HUES6 (cell line): ENCODE measurements at regions not wholly inside any gene's neighbourhood (a gene's known extent, or its start where the extent isn't known, plus 50 kb on each side); places are given as distances from the start of the nearest gene placed in this dataset.
"Not testable (repeated sequence)": the region's sequence is repeated elsewhere in the genome, so short reads cannot be mapped to it uniquely, and the experiment has no call there.

Experiments
- H3K27ac ChIP-seq: 2 replicates; pipeline ENCODE4 v1.7.0; 2013; ENCODE audit warnings: low read depth, mild to moderate bottlenecking, low read length, inconsistent platforms
- H3K27me3 ChIP-seq: 2 replicates; pipeline ENCODE4 v1.6.1; 2013; ENCODE audit warnings: low read length; ENCODE audit not compliant: control insufficient read depth, insufficient read depth
- H3K36me3 ChIP-seq: 2 replicates; pipeline ENCODE4 v1.6.1; 2013; ENCODE audit warnings: low read length; ENCODE audit not compliant: control insufficient read depth, insufficient read depth
- H3K4me1 ChIP-seq: 2 replicates; pipeline ENCODE4 v1.6.1; 2013; ENCODE audit warnings: low read length; ENCODE audit not compliant: control insufficient read depth, insufficient read depth
- H3K4me3 ChIP-seq: 2 replicates; pipeline ENCODE4 v1.5.1; 2013; ENCODE audit warnings: low read depth, low read length
- H3K9ac ChIP-seq: one replicate; pipeline ENCODE4 v1.6.1; 2013; ENCODE audit warnings: mild to moderate bottlenecking, low read length
- H3K9me3 ChIP-seq: 2 replicates; pipeline ENCODE4 v1.6.1; 2013; ENCODE audit warnings: low read depth, low read length; ENCODE audit not compliant: control insufficient read depth, insufficient read depth

DNA sequence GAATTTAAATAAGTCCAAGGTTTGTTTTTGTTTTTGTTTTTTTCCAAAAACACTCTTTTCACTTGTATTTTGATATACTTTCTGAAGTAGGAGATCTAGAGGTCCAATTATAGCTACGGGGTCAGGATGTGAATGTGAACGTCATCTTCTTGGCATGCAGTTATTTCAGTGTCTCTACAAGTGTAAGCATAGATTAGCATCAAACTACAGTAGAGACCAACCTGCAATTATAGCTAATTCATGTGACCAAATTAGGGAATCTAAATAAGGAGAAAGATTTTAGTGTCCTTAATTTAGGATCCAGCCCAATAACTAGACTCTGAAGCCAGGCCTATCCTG is 107.3 kb upstream of the PALMD start:
- Histone ChIP-seq H3K27me3 (no peaks in the 10 kb centered on the region), H3K27ac (no peak overlapping the region), H3K36me3 (no peaks in the 10 kb centered on the region), H3K4me1 (peaks cover 8% of the 10 kb centered on the region), H3K4me3 (no peak overlapping the region), H3K9me3 (peaks cover 8% of the 10 kb centered on the region; the same call in 1 of the 2 replicates), H3K9ac (no peak overlapping the region)

DNA sequence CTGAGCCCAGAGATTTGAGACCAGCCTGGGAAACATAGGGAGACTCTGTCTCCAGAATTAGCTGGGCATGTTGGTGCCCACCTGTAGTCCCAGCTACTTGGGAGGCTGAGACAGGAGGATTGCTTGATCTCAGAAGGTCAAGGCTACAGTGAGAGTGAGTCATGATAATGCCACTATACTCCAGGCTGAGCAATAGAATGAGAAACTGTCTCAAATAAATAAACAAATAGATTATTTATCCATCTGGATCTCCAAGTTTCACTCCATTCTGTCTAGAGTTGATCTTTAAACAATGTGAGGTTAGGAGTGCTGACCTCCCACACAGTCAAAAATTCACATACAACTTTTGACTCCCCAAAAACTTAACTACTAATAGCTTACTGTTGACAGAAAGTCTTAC is 106.8 kb upstream of the PALMD start:
- H3K9ac ChIP-seq, result no peak overlapping the region
- H3K36me3 ChIP-seq, result no peaks in the 10 kb centered on the region
- no peak overlapping the region for H3K27ac ChIP-seq
- no peaks in the 10 kb centered on the region for H3K27me3 ChIP-seq
- H3K9me3 ChIP-seq, result peaks cover 8% of the 10 kb centered on the region; the same call in 1 of the 2 replicates
- H3K4me1 ChIP-seq, result peaks cover 6% of the 10 kb centered on the region
- H3K4me3 ChIP-seq, result no peak overlapping the region

DNA sequence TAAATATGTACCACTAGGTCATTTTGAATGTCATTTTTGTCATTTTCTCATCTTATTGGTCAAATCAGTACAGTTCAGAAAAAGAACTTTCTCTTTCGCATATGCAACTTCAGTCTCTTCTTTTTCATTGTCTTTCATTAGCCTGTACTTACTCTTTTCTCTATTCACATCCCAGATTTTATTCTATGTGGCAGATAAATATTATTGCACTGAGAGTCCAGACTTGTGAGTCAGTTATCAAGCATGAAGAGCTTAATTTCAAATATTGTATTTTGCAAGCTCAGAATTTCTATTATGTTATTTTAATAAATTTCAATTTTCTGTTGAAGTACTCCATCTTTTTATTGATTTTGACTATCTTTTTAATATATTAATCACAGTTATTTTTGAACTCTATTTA is 105.2 kb upstream of the PALMD start:
- Histone ChIP-seq H3K9ac (no peak overlapping the region), H3K4me1 (no peaks in the 10 kb centered on the region), H3K36me3 (no peaks in the 10 kb centered on the region), H3K9me3 (peaks cover 8% of the 10 kb centered on the region; the same call in 1 of the 2 replicates), H3K27ac (no peak overlapping the region), H3K4me3 (no peak overlapping the region), H3K27me3 (no peaks in the 10 kb centered on the region)

DNA sequence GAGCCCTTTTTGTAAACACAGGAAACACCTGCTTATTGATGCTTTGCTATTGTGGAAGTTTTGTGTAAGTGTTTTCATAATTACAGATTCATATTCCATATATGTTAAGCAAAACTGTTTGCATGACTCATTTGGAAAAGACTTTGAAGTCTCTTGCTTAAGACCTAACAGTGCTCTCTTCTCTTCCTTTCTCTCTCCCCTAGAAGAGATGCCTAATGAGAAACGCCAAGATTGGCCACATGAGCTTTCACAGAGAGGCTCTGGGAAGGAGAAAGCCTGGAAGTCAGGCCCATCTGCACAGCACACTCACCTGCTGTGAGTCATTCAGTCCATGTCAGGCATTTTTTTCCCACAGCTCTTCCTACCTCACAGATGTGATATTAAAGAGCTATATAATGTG is 101.6 kb upstream of the PALMD start:
- Histone ChIP-seq H3K27me3 (no peaks in the 10 kb centered on the region), H3K4me3 (no peak overlapping the region), H3K27ac (no peak overlapping the region), H3K4me1 (no peaks in the 10 kb centered on the region), H3K9ac (no peak overlapping the region), H3K9me3 (peaks cover 8% of the 10 kb centered on the region; the same call in 1 of the 2 replicates), H3K36me3 (no peaks in the 10 kb centered on the region)

DNA sequence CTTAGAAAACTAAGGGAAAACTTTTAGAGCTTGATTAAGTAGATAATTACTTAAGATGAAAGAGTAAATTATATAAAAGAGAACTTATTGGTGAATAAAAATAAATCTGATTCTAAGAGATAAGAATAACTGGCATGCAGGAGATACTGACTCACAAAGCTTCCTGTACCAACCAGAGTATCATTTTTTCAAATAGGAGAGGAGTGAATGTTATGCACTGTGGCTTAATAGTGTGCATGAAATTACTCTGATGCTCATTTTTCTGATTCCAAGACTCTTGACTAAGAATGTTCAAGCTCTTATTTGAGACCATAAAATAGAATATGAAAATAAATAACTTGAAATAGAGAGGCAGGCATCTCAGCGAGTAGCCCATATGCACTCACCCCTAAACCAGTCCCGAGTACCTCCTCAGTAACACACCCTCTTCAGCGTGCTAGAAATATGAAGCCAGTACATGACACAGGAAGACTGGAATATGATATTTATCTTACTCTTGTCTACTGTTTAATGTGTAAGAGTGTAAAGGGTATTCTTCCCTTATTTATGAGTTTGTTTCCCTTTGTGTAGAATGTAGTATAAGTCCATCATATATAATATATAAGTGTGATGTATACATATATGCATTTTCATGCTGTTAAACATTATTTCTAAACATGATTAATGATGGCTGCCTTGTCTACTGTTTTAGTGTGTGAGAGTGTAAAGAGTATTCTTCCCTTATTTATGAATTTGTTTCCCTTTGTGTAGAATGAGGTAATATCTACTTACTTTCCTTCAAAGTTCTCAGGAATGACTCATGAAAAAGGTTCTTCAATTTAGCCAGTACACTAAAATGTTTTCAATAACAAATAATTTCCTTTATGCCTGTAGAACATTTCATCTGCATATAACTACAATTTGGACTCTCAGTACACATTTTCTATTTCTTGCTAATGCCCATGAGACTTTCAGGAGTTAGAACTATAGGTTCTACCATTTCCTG is 99.2 kb upstream of the PALMD start:
- Histone ChIP-seq H3K9ac (no peak overlapping the region), H3K27ac (no peak overlapping the region), H3K4me1 (no peaks in the 10 kb centered on the region), H3K36me3 (no peaks in the 10 kb centered on the region), H3K9me3 (no peaks in the 10 kb centered on the region), H3K4me3 (no peak overlapping the region), H3K27me3 (no peaks in the 10 kb centered on the region)

DNA sequence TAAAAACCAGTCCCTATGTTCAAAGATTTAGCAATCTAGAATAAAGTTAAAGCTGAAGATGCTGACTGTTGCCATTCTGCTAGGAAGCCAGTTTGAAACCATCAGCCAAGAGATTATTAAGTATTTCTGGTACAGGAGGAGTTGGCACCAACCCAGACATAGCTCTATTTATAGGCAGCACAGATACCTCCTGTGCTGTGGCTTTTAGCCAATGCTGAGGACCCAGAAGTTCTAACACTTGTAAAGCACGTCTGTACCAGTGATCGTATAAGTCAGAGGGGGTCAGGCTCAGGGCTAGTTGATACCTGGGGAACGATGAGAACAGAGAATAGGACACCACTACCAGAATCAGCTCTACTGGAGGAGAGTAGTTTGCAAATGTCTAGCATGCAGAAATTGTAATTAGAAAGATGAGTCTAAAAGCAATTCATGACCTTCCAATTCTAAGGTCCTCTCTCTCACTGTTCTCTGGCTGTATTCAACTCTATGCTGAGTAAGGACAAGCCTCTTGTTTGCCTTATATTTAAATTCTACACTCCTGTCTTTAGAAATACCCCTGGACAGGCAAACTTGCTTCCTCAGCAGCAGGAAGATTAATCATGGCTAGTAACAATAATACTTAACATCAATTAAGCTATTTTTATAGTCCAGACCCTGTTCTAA is 96.8 kb upstream of the PALMD start:
- no peak overlapping the region for H3K9ac ChIP-seq
- no peaks in the 10 kb centered on the region for H3K27me3 ChIP-seq
- no peaks in the 10 kb centered on the region for H3K36me3 ChIP-seq
- no peaks in the 10 kb centered on the region for H3K9me3 ChIP-seq
- no peak overlapping the region for H3K27ac ChIP-seq
- no peak overlapping the region for H3K4me3 ChIP-seq
- H3K4me1 ChIP-seq, result no peaks in the 10 kb centered on the region

DNA sequence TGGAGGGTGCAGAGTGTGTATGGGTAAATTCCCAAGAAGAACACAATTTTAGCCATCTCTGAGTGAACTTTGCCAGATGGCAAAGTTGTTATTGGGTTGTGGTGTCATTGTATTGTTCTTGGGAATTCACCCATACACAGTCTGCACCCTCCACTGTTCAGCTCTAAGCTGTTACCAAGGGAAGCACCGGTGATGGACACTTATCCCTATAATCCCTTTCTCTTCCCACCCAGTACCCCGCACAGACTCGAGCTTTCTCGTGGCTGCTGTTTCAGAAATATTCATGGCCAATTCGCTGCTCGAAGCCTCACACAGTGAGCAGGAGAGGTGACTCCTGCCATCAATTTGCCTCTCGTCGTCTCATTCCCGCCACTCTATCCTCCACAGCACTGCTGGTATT is 95.7 kb upstream of the PALMD start:
- H3K9me3 ChIP-seq, result no peaks in the 10 kb centered on the region
- H3K4me3 ChIP-seq, result no peak overlapping the region
- H3K4me1 ChIP-seq, result no peaks in the 10 kb centered on the region
- no peak overlapping the region for H3K9ac ChIP-seq
- H3K27ac ChIP-seq, result no peak overlapping the region
- H3K36me3 ChIP-seq, result no peaks in the 10 kb centered on the region
- H3K27me3 ChIP-seq, result no peaks in the 10 kb centered on the region

DNA sequence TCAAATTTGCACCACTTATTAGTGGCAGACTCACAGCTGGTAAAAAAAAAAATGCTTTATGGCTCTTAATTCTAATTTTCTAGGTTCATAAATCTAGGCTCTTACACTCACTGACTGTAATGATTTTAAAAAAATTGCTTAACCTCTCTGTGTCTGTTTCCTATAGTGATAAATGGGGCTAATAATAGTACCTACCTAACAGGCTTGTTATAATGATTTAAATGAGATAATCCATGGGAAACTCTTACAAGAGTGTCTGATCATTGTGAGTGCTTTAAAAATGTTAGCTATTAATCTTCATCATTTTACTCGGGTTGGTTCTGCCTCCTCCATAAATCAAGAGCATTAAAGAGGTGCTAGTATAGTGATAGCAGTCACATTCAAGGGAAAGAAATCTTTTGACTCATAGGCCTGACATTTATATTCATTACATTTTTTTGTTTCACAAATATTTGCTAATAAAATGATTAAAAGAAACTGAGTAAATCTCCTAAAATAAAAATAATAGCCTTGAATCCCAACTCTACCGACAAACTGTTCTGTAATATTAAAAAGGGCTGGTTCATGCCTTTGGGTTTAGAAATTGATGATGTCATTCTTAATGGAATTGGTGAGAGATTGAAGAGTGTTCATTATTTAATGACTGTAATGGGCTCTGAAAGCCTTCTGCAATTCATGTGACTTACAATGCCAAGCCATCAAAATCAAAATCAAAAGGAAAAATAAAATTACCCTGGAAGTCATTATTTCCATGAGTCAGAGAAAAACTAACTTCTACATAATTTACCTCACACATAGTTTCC is 93.9 kb upstream of the PALMD start:
- H3K9ac ChIP-seq, result no peak overlapping the region
- no peak overlapping the region for H3K27ac ChIP-seq
- no peaks in the 10 kb centered on the region for H3K4me1 ChIP-seq
- H3K4me3 ChIP-seq, result no peak overlapping the region
- no peaks in the 10 kb centered on the region for H3K27me3 ChIP-seq
- no peaks in the 10 kb centered on the region for H3K9me3 ChIP-seq
- H3K36me3 ChIP-seq, result no peaks in the 10 kb centered on the region

DNA sequence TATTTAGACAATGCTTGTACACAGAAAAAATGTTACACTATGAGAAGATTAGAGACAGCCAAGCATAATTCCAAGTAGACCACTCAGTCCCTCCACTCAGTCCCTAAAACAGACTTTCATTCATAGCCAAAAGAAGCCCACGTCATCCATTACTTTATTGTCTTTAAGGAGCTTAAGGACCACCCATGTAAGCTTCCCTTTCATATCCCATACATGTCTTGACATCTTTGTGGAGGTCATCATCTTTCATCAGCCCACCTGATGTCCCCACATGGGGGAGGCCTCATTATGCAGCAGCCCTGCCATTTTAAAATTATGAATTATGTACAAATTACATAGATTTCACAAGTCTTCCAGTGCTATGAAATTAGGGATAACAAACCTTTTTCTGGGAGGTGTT is 92.6 kb upstream of the PALMD start:
- H3K4me1 ChIP-seq, result no peaks in the 10 kb centered on the region
- no peak overlapping the region for H3K9ac ChIP-seq
- H3K27ac ChIP-seq, result no peak overlapping the region
- no peak overlapping the region for H3K4me3 ChIP-seq
- H3K27me3 ChIP-seq, result no peaks in the 10 kb centered on the region
- no peaks in the 10 kb centered on the region for H3K9me3 ChIP-seq
- H3K36me3 ChIP-seq, result no peaks in the 10 kb centered on the region

DNA sequence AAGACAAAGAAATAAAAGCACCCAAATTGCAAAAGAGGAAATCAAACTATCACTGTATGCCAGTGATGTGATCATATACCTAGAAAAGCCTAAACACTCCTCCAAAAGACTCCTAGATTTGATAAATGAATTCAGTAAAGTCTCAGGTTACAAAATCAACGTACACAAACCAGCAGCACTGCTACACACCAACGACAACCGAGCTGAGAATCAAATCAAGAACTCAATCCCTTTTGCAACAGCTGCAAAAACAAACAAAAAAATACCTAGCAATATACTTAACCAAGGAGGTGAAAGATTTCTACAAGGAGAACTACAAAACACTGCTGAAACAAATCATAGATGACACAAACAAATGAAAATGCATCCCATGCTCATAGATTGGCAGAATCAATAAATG is 92.1 kb upstream of the PALMD start:
- H3K27me3 ChIP-seq, H3K9me3 ChIP-seq, H3K4me1 ChIP-seq, H3K36me3 ChIP-seq, H3K9ac ChIP-seq, H3K27ac ChIP-seq, H3K4me3 ChIP-seq: not testable (repeated sequence)

DNA sequence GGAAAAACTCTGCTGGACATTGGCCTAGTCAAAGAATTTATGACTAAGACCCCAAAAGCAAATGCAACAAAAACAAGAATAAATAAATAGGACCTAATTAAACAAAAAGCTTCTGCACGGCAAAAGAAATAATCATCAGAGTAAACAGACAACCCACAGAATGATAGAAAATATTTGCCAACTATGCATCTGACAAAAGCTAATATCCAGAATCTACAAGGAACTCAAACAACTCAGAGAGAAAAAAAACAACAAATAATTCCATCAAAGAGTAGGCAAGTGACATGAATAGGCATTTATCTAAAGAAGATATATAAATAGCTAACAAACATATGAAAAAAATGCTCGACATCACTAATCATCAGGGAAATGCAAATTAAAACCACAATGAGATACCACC is 91.2 kb upstream of the PALMD start:
- Histone ChIP-seq H3K4me3 (no peak overlapping the region), H3K27me3 (no peaks in the 10 kb centered on the region), H3K36me3 (no peaks in the 10 kb centered on the region), H3K4me1 (no peaks in the 10 kb centered on the region), H3K27ac (no peak overlapping the region), H3K9me3 (no peaks in the 10 kb centered on the region), H3K9ac (no peak overlapping the region)
